ENCODE measurements at regions not wholly inside any gene's neighbourhood (a gene's known extent, or its start where the extent isn't known, plus 50 kb on each side); places are given as distances from the start of the nearest gene placed in this dataset.

DNA sequence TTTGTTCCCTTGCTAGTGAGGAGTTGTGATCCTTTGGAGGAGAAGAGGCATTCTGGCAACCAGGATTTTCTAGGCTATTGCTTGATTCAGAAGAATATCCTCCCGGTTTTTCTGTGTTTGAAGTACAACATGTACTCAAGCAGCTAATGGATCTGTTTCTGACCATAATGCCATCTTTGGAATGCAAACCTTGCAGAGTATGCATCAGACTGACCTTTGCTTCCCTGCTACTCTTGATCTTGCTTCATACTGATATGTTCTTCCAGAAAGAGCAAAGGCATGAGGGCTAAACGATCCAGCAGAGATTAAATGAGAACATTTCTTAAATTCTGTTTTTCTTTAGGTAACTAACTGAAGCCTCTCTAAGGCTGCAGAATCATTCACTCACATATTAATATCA is 265.4 kb upstream of the SLC7A11 start:
- Mint-ChIP-seq H3K4me3 (no peak overlapping the region), H3K27me3 (ENCODE audit: low read depth) (no peaks in the 10 kb centered on the region), H3K27ac (no peak overlapping the region), H3K9me3 (ENCODE audit: insufficient read depth) (no peaks in the 10 kb centered on the region), H3K36me3 (ENCODE audit: low read depth) (no peaks in the 10 kb centered on the region), H3K4me1 (ENCODE audit: low read depth) (no peaks in the 10 kb centered on the region)
- DNase-seq (no peak), ATAC-seq (no peak)
- POLR2A ChIA-PET = no interaction called here
- CTCF ChIA-PET = no interaction called here

DNA sequence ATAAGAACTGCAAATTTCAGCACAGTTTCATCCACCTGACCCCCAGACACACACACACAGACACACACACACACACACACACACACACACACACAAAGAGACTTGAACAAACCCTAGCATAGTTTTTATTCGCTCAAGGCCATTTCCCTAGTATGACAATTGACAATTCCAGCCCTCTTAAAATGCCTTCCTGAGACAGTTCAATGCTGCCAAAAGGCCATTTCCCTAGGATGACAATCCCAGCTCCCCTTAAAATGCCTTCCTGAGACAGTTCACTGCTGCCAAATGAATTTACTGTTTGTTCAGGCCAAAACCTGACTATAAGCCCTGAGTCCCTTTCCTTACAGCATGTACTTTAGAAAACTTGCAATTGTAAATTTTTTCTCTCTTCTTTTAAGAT is 259.5 kb upstream of the SLC7A11 start:
- Mint-ChIP-seq H3K27me3 (ENCODE audit: low read depth) (no peaks in the 10 kb centered on the region), H3K36me3 (ENCODE audit: low read depth) (no peaks in the 10 kb centered on the region), H3K4me3 (no peak overlapping the region), H3K4me1 (ENCODE audit: low read depth) (no peaks in the 10 kb centered on the region), H3K9me3 (ENCODE audit: insufficient read depth) (no peaks in the 10 kb centered on the region), H3K27ac (no peak overlapping the region)
- CTCF ChIA-PET = interaction anchor here (1.1 kb wide), 1 partner anchor 12 kb away, joined by 3 read pairs; no protein-coding TSS in a partner anchor
- ATAC-seq (no peak), DNase-seq (no peak)
- POLR2A ChIA-PET = no interaction called here

DNA sequence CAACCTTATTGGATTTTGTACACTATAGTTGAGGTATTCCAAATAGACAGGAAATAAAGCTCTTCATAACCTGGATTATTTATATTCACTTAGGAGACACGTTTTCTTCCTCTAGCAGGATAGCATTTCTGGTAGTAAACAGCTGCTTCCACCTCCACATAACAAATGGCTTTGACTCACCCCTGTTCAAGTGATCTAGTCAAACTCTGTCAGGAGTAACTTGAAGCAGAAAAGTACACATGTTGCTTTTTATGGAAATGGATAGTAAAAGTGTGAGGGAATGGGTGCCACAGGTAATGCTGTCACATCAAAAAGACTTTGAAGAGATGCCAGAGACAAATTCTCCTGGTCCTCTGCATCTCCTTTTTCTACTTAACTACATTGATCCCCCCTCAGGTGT is 258.7 kb upstream of the SLC7A11 start:
- Mint-ChIP-seq H3K4me1 (ENCODE audit: low read depth) (no peaks in the 10 kb centered on the region), H3K36me3 (ENCODE audit: low read depth) (no peaks in the 10 kb centered on the region), H3K27ac (no peak overlapping the region), H3K4me3 (no peak overlapping the region), H3K9me3 (ENCODE audit: insufficient read depth) (no peaks in the 10 kb centered on the region), H3K27me3 (ENCODE audit: low read depth) (no peaks in the 10 kb centered on the region)
- POLR2A ChIA-PET = no interaction called here
- no peak for ATAC-seq
- CTCF ChIA-PET = interaction anchor here (1.1 kb wide), 1 partner anchor 12 kb away, joined by 3 read pairs; no protein-coding TSS in a partner anchor
- no peak for DNase-seq

DNA sequence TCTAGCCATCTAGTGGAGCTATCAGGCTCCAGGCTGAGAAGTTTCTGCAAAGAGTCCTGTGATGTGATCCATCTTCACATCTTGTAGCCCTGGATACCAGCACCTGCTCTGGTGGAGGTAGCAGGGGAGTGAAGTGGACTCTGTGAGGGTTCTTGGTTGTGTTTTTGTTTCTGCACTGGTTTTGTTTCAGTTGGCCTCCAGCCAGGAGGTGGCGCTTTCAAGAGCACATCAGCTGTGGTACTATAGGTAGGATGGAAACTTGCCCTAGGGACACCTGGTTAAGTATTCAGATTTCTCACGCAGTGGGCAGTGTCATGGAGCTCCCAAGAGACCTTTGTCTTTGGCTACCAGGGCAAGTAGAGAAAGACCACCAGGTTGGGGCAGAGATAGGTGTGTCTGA is 257.5 kb upstream of the SLC7A11 start:
- Mint-ChIP-seq H3K36me3 (ENCODE audit: low read depth) (no peaks in the 10 kb centered on the region), H3K9me3 (ENCODE audit: insufficient read depth) (no peaks in the 10 kb centered on the region), H3K4me3 (no peak overlapping the region), H3K27ac (no peak overlapping the region), H3K27me3 (ENCODE audit: low read depth) (no peaks in the 10 kb centered on the region), H3K4me1 (ENCODE audit: low read depth) (no peaks in the 10 kb centered on the region)
- ChIA-PET CTCF (interaction anchor here (1.4 kb wide), 1 partner anchor 372 kb away, joined by 3 read pairs; no protein-coding TSS in a partner anchor), POLR2A (no interaction called here)
- DNase-seq = no peak
- no peak for ATAC-seq

DNA sequence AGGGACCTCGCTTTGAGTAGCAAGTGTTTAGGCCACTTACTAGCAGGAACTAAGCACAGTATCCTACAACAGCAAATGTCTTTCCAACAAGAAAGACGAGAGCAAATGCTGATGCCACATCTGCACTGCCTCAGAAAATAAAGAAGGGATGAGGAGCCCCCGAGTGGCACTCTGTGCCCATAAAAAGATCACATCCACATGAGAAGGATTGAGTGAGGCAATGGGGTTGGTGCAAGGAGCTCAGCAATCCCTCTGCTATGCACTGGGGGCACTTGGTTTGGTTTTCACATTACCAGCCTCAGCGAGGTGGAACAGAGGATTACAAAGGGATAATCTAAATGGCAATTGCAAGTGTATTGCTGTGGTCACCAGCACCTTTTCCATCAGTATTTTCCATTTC is 252.8 kb upstream of the SLC7A11 start:
- H3K27ac Mint-ChIP-seq = no peak overlapping the region
- no peak for ATAC-seq
- DNase-seq = no peak
- H3K4me3 Mint-ChIP-seq = no peak overlapping the region
- H3K36me3 Mint-ChIP-seq (ENCODE audit: low read depth) = no peaks in the 10 kb centered on the region
- no peaks in the 10 kb centered on the region for H3K27me3 Mint-ChIP-seq (ENCODE audit: low read depth)
- ChIA-PET CTCF (interaction anchor here (1.2 kb wide), 1 partner anchor 21 kb away, joined by 4 read pairs; no protein-coding TSS in a partner anchor), POLR2A (no interaction called here)
- no peaks in the 10 kb centered on the region for H3K9me3 Mint-ChIP-seq (ENCODE audit: insufficient read depth)
- H3K4me1 Mint-ChIP-seq (ENCODE audit: low read depth) = no peaks in the 10 kb centered on the region

DNA sequence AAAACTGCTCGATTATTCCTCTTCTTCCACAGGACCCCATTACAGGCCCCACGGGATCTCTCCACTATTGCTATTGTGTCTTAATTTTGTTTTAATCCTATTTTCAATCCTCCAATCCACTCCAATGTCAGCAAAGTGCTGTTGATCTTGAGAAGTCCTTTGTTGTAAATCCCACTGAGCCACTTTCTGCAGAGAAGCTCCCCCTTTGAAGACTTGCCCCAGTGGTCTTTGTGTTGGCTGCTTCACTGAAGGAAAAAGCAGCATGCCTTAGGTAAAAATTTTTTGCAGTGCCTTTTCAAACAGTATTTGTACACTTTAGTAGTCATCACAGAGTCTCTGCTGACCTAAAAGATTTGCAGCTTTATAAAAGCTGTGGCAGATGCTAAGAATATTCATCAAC is 252.0 kb upstream of the SLC7A11 start:
- Mint-ChIP-seq H3K4me1 (ENCODE audit: low read depth) (no peaks in the 10 kb centered on the region), H3K36me3 (ENCODE audit: low read depth) (no peaks in the 10 kb centered on the region)
- no peak for ATAC-seq

DNA sequence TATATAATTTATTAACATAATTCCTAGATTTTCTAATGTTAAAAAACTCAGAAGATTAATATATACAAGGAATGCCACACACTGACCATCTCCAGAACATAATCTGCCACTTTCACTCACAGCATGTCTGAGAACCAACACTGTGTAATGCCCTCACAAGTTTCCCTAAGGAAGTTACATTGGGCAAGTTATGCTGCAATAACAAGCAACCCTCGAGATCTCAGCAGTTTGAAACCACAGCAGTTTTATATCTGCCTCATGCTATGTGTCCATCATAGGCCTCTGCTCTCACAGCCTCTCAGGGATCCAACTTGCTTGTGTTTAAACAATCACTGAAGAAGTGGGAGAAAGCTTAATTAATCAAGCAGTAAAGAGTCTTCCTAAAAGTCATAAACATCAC is 250.0 kb upstream of the SLC7A11 start:
- Mint-ChIP-seq H3K36me3 (ENCODE audit: low read depth) (no peaks in the 10 kb centered on the region), H3K9me3 (ENCODE audit: insufficient read depth) (no peaks in the 10 kb centered on the region), H3K27me3 (ENCODE audit: low read depth) (no peaks in the 10 kb centered on the region), H3K4me1 (ENCODE audit: low read depth) (no peaks in the 10 kb centered on the region), H3K4me3 (no peak overlapping the region), H3K27ac (no peak overlapping the region)
- DNase-seq = no peak
- no peak for ATAC-seq
- POLR2A ChIA-PET = no interaction called here
- CTCF ChIA-PET = no interaction called here

More for the DNA sequence above, 252.0 kb upstream of the SLC7A11 start:
- no peaks in the 10 kb centered on the region for H3K9me3 Mint-ChIP-seq (ENCODE audit: insufficient read depth)
- no peak for DNase-seq
- no peaks in the 10 kb centered on the region for H3K27me3 Mint-ChIP-seq (ENCODE audit: low read depth)
- H3K4me3 Mint-ChIP-seq = no peak overlapping the region
- ChIA-PET CTCF (interaction anchor here (1.2 kb wide), 1 partner anchor 21 kb away, joined by 4 read pairs; no protein-coding TSS in a partner anchor), POLR2A (no interaction called here)
- H3K27ac Mint-ChIP-seq = no peak overlapping the region

DNA sequence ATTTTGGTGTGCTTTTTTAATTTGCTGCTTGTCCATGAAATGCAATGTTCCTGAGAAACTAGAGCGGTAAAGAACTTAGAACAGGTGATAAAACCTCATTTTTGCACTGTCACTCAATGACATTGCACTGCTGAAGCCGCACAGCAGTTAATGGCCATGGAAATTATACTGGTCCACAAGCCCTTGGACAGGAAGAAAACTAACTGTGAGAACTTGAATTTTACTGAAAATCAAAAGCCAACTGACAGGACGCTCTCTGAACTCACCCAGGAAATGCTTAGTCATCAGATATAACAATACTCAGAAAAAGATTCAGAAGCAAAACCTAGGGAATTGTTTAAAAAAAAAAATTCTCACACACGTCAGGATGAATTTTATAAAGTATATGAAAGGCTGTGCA is 246.4 kb upstream of the SLC7A11 start:
- no peak for DNase-seq
- ChIA-PET POLR2A (no interaction called here), CTCF (no interaction called here)
- H3K4me1 Mint-ChIP-seq (ENCODE audit: low read depth) = no peaks in the 10 kb centered on the region
- no peaks in the 10 kb centered on the region for H3K27me3 Mint-ChIP-seq (ENCODE audit: low read depth)
- H3K4me3 Mint-ChIP-seq = no peak overlapping the region
- H3K27ac Mint-ChIP-seq = no peak overlapping the region
- no peaks in the 10 kb centered on the region for H3K9me3 Mint-ChIP-seq (ENCODE audit: insufficient read depth)
- H3K36me3 Mint-ChIP-seq (ENCODE audit: low read depth) = no peaks in the 10 kb centered on the region
- no peak for ATAC-seq

DNA sequence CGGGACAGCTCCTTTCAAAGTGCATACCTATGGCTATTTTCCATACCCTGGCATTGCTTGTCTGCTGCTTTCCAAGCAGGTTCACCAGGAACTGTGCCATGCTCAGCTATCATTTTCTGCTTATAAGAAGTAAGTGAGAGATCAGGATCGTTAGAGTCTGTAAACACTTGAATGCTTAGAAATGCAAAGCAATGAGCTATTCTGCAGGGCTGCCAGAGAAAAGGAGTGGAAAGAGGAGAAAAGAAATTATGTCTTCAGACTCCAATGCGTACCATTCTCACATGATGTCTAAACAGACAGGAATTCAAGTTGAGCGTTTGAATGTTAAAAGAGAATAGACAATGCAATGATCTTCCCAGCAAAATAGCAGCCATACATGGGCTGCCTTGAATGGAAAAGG is 245.5 kb upstream of the SLC7A11 start:
- ATAC-seq (no peak), DNase-seq (no peak)
- POLR2A ChIA-PET = no interaction called here
- H3K9me3 Mint-ChIP-seq (ENCODE audit: insufficient read depth) = no peaks in the 10 kb centered on the region
- H3K4me1 Mint-ChIP-seq (ENCODE audit: low read depth) = no peaks in the 10 kb centered on the region
- CTCF ChIA-PET = no interaction called here
- no peak overlapping the region for H3K4me3 Mint-ChIP-seq
- H3K36me3 Mint-ChIP-seq (ENCODE audit: low read depth) = no peaks in the 10 kb centered on the region
- H3K27ac Mint-ChIP-seq = no peak overlapping the region
- H3K27me3 Mint-ChIP-seq (ENCODE audit: low read depth) = no peaks in the 10 kb centered on the region

DNA sequence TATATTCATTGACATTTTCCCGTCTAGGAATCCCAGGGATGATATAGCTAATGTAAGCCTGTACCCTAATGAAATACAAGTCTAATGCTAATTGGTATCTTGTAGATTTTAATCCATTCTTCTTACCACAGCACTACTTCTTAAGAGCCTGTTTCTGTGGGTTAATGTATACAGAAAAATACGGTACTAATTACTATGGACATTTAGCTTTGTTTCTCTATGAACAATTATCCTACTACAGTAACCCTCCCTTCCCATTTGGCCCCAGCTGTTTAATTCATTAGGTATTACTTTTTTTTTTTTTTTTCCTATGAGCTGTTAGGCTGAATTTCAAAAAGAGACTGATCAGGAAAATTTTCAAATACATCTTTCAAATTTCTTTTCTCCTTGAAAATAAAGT is 245.1 kb upstream of the SLC7A11 start:
- no peaks in the 10 kb centered on the region for H3K36me3 Mint-ChIP-seq (ENCODE audit: low read depth)
- no peaks in the 10 kb centered on the region for H3K27me3 Mint-ChIP-seq (ENCODE audit: low read depth)
- H3K27ac Mint-ChIP-seq = no peak overlapping the region
- CTCF ChIA-PET = no interaction called here
- ATAC-seq (no peak), DNase-seq (no peak)
- H3K9me3 Mint-ChIP-seq (ENCODE audit: insufficient read depth) = no peaks in the 10 kb centered on the region
- POLR2A ChIA-PET = no interaction called here
- H3K4me1 Mint-ChIP-seq (ENCODE audit: low read depth) = no peaks in the 10 kb centered on the region
- H3K4me3 Mint-ChIP-seq = no peak overlapping the region

DNA sequence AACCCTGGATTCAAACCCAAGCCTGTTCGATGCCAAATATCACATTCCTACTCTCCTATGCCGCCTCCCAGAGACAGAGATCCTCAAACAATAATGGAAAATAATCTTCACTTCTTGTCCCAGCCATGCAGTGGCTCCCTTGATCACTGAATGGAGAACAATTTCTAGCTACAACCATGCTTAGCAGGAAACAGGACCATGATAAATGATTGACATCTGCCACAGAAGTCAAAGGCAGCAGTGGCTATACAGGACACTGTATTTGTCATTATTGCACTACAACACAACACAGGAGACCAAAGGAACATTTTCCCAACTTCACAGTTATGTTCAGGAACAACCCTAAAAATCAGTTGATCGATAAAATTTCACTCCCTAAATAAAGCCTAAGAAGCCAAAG is 243.3 kb upstream of the SLC7A11 start:
- Mint-ChIP-seq H3K36me3 (ENCODE audit: low read depth) (no peaks in the 10 kb centered on the region), H3K9me3 (ENCODE audit: insufficient read depth) (peaks cover 6% of the 10 kb centered on the region), H3K27me3 (ENCODE audit: low read depth) (no peaks in the 10 kb centered on the region), H3K4me3 (no peak overlapping the region), H3K27ac (no peak overlapping the region), H3K4me1 (ENCODE audit: low read depth) (no peaks in the 10 kb centered on the region)
- ATAC-seq (no peak), DNase-seq (no peak)
- ChIA-PET POLR2A (no interaction called here), CTCF (no interaction called here)

DNA sequence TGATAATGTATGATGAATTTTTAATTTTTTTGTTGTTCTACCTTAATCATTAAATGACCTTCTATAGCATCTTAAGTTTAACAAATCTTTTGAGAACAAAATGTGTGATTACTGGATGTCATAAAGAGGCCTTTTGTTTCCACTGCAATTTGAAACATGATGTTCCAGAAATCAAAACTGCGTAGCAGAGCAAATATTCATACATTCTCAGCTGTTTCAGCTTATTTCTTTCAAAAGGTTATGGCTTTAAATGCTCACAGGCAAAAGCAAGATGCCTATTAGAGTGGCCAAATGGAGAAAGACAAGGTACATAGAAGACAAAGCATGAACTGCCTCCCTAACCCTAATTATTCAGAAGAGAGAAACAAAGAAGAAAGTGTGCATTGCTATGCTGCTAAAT is 233.0 kb upstream of the SLC7A11 start:
- Mint-ChIP-seq H3K4me1 (ENCODE audit: low read depth) (no peaks in the 10 kb centered on the region), H3K4me3 (no peak overlapping the region), H3K27me3 (ENCODE audit: low read depth) (no peaks in the 10 kb centered on the region), H3K27ac (no peak overlapping the region), H3K36me3 (ENCODE audit: low read depth) (no peaks in the 10 kb centered on the region), H3K9me3 (ENCODE audit: insufficient read depth) (no peaks in the 10 kb centered on the region)
- ATAC-seq (no peak), DNase-seq (no peak)
- ChIA-PET CTCF (no interaction called here), POLR2A (no interaction called here)

DNA sequence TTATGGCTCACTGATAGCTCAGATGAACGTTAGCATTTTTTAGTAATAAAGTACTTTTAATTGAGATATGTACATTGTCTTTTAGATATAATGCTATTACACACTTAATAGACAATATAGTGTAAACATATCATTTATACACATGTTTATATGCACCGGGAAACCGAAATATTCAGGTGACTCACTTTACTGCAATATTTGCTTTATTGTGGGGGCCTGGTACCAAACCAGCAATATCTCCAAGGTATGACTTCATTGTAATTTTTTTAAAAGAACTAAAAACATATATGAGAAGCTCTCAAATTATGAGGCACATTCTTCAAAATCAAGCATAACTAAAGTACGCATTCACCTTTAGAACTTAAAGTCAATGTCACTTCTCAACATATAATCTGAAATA is 231.2 kb upstream of the SLC7A11 start:
- H3K27me3 Mint-ChIP-seq (ENCODE audit: low read depth) = no peaks in the 10 kb centered on the region
- H3K27ac Mint-ChIP-seq = no peak overlapping the region
- POLR2A ChIA-PET = no interaction called here
- no peaks in the 10 kb centered on the region for H3K4me1 Mint-ChIP-seq (ENCODE audit: low read depth)
- no peaks in the 10 kb centered on the region for H3K36me3 Mint-ChIP-seq (ENCODE audit: low read depth)
- CTCF ChIA-PET = interaction anchor here (1.0 kb wide), 1 partner anchor 22 kb away, joined by 4 read pairs; no protein-coding TSS in a partner anchor
- no peak overlapping the region for H3K4me3 Mint-ChIP-seq
- DNase-seq = no peak
- H3K9me3 Mint-ChIP-seq (ENCODE audit: insufficient read depth) = no peaks in the 10 kb centered on the region
- ATAC-seq = no peak

All from activated CD8-positive, alpha-beta T cell treated with anti-CD3 and anti-CD28 coated beads, Interleukin-2, amount 10 ng/mL, durations not matched to agents 7 days and 5 days (primary cell).